Stimulated activated CD8-positive, alpha-beta memory T cell treated with anti-CD3 and anti-CD28 coated beads, Interleukin-15, amount 100 ng/mL, for 48 hours (primary cell): ENCODE measurements at regions not wholly inside any gene's neighbourhood (a gene's known extent, or its start where the extent isn't known, plus 50 kb on each side); places are given as distances from the start of the nearest gene placed in this dataset.
"Not testable (repeated sequence)": the region's sequence is repeated elsewhere in the genome, so short reads cannot be mapped to it uniquely, and the experiment has no call there.

Source experiments
- DNase-seq, 2 donors: peaks; one replicate each; pipeline ENCODE4 v3.0.0-alpha.2; 2020; ENCODE audit warnings: low read depth in 2 of 2

DNA sequence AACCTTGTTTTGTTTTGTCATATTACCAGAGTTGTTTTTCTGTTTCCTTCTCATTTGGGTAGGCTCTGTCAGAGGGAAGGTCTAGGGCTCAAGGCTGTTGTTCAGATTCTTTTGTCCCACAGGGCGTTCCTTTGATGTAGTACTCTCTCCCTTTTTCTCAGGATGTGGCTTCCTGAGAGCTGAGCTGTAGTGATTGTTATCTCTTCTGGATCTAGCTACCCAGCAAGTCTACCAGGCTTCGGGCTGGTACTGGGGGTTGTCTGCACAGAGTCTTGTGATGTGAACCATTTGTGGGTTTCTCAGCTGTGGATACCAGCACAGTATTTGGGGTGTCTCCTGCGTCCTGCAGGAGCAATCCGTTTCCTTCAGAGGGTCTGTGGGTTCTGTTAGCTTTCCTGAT lies 74.2 kb upstream of the GNG12 start:
- DNase-seq = not testable (repeated sequence)

DNA sequence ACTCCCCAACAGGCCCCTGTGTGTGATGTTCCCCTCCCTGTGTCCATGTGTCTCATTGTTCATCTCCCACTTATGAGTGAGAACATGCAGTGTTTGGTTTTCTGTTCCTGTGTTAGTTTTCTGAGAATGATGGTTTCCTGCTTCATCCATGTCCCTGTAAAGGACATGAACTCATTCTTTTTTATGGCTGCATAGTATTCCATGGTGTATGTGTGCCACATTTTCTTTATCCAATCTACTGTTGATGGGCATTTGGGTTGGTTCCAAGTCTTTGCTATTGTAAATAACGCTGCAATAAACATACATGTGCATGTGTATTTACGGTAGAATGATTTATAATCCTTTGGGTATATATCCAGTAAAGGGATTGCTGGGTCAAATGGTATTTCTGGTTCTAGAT lies 72.7 kb upstream of the GNG12 start:
- DNase-seq = not testable (repeated sequence)

DNA sequence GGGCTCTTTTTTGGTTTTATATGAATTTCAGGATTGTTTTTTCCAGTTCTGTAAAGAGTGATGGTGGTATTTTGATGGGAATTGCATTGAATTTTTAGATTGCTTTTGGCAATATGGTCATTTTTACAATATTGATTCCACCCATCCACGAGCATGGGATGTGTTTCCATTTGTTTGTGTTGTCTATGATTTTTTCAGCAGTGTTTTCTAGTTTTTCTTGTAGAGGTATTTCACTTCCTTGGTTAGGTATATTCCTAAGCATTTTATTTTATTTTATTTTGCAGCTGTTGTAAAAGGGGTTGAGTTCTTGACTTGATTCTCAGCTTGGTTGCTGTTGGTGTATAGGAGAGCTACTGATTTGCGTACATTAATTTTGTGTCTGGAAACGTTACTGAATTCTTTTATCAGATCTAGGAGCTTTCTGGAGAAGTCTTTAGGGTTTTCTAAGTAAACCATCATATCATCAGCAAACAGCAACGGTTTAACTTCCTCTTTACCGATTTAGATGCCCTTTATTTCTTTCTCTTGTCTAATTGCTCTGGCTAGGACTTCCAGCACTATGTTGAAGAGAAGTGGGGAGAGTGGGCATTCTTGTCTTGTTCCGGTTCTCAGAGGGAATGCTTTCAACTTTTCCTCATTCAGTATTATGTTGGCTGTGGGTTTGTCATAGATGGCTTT lies 69.4 kb upstream of the GNG12 start:
- DNase-seq = not testable (repeated sequence)

DNA sequence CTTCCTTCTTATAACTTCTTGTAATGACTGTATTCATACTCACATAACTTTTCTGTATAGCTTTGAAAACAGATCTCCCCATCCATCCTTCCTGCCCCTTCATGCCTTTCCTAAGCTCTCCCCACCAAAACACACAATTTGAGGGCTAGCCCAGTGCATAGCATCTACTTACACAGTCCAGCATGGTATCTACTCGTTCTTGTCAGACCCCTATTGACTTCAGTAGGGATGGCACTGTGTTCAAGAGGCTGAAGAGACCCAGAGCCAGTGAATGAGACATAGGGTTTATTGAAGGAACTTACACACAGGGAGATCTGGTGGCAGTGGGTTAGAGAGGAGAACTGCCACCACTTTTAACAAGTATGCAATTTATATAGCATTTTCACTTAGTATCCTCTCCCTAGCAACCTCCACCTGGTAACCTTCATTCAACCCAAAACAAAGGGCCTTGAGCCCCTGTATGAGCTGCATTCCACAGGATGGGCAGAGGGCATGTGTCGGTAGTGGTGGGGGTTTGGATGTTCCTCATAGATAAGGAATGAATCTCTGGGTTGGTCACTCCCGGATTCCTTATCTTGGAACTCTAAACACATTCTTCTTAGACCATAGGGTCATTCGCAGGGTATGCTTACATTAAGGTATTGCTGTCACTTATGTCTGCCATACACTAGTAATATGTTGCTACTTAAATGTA lies 64.9 kb upstream of the GNG12 start:
- DNase-seq = no peak

DNA sequence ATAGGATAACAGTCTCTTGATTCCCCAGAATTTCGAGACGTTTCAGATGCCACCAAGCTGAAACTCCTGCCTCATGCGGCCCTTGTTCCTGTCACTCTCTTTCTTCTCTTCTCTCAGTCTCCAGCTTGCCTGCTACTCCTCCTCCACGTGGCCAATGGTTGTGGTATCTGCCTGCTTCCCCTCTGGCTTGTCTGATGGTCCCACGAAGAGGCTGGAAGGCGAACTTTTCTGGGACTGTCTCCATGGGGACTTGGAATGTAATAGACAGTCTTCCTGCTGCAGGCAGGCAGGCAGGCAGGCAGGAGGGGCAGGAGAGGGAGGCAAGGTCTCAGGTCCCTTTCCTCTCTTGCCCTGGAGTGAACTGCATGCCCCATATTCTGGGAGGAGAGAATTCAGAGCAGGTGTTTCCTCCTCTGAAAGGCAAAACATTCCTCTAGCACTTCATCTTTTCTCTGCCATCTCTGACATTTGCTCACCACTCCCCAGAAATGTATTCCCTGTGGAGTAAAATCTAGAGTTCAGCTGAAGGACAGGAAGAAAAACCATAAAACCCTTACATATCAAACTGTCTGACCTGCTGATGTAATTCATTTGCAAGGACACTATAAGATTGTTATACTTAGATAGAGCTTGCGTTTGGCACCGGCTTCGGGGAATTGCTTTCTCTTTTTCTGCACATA lies 64.1 kb upstream of the GNG12 start:
- DNase-seq = no peak

DNA sequence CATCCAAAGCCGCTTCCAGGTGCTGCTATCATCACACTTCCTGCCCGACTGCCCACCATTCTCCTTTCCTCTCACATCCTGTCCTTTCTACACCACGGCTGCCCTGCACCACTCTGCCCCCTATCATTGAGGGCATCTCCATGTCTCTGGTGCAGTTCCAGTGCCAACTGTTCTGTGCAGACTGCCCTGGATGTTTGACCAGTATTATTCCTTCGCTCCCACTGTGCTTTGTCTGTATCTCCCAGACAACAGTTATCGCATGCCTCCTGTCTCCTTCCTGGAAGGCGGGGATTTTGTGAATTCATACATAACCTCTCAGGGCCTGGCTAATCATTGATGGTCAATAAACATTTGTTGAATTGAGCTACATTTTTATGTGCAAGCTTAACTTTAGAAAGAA lies 63.6 kb upstream of the GNG12 start:
- DNase-seq = no peak

DNA sequence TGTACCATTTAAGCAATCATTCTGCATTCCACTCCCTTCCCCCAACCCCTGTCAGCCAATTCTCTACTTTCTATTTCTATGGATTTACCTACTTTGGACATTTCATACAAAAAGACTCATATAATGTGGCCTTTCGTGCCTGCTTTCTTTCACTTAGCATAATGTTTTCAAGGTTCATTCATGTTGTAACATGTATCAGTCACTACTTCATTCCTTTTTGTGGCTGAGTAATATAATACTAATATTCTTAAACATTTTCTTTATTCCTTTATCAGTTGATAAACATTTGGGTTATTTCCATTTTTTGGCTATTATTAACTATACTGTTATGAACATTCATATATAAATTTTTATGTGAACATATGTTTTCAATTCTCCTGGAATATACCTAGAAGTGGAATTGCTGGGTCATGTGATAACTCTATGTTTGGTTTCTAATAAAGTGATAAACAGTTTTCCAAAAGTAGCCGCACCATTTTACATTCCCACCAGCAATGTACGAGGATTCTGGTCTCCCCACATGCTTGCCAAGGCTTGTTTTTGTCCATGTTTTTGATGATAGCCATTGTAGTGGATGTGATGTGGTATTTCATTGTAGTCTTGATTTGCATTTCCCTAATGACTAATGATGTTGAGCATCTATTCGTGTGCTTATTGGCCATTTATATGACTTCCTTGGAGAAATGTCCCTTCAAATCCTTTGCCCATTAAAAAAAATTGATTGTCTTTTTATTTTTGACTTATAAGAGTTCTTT lies 61.9 kb upstream of the GNG12 start:
- no peak for DNase-seq

DNA sequence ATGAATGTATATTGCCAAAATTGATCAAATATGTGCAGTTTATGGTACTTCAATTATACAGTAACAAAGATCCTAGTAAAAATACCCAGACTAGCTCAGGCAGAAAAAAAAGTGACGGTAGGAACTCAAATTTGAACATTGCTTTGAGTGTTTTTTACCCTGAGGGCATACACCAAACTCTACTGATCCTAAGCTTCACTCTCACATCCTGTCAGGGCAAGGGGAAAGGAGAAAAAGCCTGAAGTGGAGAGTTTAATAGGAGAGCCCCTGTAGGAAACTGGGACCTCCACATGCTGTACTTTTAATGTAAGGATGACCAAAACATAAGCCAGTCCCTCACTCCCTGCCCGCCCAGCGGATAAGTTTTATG lies 59.8 kb upstream of the GNG12 start:
- no peak for DNase-seq

DNA sequence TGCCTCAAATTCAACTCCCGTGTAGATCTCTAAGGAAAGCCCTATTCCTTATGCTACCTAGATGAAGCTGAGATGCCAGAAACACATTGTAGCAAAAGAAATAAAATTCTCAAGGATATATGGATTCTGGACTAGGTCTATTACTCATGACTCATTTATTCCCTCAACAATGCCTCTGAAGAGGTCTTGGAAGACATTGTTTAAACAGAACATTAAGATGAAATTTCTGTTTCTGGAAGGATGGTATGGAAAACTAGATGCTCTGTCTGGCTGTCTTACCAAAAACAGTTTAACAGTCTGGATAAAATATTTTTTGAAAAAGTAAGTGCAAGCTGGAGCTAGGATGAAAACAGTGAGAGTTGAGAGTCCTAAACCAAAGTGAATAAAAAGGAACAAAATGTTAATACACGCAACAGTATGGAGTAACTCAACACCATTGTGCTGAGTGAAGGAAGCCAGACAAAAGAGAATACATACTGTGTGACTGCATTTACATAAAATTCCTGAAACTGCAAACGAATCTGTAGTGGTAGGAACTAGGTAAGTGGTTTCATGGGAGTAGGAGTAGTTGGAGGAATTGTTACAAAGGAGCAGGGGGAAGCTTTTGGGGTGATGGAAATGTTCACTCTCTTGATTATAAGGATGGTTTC lies 59.3 kb upstream of the GNG12 start:
- DNase-seq = no peak

DNA sequence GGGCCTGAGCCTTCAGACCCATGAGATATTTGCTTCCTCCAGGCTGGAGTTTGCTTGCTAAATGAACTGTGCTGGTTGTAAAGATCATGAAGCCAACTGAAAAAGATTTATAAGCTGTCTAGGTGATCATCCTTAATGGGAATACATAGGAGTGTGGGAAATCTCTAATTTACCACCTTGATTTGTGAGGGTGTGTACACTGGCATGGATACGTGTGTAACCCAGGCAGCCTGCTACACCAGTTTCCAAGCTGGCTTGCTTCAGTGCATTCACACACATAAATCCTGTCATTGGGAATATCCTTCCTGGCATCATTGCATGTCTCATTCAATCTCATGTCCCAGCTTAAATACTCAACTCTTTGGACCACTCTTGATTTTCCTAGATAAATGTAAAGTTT lies 57.6 kb upstream of the GNG12 start:
- DNase-seq = no peak

DNA sequence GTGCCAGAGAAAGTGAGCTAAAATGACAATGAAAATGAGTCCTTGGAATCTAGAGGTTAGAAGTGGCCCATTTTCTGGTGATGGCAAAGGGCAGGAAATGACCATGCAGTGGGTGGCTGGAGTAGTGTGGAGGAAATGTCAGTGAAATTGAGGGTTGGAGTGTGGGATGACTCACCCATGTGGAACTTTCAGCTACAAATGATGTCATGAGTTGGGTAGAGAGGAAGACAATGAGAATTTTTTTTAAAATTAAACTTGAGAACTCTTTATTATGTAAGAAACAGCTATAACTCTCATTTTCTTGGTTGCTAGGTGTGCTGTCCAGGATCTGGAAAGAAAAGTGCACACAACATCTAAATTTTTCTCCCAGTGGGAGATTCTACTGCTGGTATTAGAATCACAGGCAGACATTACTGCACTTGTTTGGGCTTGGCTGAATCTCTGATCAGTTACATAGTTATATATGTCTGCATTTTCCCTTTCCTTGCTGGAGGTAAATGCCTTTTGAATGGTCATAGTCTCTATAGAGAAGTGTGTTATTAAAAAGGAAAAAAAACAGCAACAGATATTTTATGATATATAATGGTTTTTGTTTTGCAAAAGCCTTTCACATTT lies 56.8 kb upstream of the GNG12 start:
- DNase-seq = peak in 1 of 2 donors; percentile 10

DNA sequence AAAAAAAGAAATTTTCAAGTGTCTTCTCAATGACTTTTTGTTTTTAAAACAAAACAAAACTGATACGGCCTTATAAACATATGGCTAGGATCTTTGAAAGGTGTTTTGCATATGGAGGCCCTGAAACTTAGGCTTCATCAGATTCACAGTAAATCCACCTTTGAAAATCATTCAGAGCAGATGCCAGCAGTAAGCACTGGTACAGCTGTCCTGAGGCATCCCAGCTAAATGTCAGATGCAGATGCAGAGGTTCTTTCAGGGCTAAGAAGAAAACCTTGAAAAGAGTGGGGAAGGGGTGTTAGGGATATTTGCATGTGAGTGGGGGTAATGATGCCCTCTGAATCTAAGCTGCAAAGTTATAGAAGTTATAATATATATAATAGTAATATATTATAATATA lies 56.2 kb upstream of the GNG12 start:
- no peak for DNase-seq

DNA sequence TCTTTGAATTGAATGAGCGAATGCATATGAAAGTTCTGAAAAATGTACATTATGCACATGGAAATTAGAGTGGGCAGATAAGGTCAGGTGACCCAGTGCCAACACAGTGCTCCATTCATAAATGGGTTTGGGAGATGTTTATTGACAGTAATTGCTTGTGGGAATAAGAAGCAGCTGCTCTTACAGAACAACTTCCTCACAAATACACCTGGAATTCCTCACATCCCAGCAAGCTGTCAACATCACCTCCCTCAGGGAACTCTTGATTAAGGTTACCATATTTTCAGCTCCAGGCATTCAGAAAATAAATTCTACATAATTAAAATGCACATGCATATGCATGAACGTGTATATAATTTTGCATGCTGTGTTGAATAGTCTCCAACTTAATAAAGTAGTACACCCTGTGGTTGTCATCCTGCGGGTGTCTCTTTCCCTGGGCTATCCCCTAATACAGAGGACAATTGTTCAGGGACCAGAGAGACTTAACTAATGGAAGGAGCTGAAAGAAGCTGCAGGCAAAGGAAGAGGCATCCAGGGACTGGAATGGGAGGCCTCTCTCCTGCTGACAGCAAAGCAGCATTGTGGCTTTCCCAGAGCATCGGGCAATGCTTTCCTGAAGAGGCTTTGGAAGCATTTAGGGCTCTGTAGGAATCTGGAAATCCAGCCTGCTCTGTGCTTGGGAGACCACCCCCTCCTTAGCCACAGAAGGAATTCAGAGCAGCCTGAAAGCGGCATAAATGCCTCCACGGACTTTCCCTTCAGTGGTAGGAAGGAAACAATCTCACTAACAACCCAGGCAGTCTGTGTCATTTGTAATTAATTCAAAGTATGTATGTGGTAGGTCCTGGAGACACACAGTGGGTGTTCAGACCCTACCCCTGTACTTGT lies 55.2 kb upstream of the GNG12 start:
- no peak for DNase-seq

DNA sequence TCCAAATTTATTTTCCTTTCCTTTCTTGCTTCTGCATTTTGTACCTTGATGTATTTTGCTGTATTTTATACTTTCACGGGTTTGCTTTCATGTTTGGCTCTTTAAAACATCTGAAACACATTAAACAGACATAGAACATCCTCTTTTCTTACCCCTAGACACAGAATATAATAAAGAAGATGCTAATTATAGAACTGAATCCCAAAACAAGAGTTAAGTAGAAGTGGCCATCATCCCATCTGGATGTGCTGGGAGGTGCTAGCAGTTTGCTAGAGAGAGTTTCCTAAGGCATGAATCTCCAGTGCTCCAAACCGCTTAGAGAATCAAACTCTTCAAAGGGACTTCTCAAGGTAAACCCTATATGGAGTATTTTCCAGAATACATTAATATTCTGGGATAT lies 53.9 kb upstream of the GNG12 start:
- DNase-seq = no peak

DNA sequence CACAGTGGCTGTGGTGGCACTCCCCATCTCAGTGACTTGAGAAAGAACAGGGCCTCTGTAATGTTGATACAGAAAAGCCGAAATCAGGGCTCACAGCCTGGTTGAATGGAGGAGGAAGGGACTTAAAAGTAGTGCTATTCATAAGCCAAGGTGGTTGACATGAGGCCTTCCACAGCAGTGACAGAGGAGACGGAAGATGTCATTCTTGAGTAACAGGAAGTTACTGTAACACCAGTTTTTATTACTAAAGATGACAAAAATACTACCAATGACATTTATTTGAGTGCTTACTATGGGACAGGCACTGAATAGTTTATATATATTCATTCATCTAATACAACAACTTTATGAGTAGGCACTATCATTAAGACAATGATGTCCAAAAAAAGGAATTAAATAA lies 52.8 kb upstream of the GNG12 start:
- DNase-seq = no peak

DNA sequence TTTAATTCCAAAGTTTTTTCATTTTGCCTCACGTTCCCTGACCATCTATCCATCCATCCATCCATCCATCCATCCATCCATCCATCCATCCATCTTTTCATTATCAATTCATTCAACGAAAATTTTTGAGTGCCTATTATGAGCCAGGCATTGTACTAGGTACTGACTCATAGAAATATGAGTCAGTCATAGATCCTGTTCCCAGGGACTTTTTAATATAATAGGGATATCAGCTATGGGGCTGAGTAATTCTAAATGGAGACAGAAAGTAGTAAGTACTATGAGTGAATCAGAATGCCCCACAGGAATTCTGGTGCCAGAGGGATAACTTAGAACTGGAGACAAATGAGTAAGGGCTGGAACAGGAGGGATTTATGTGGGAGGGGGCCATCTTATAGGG lies 49.8 kb upstream of the GNG12 start:
- DNase-seq = no peak
